NCI-H128 (cell line): ENCODE measurements at regions not wholly inside any gene's neighbourhood (a gene's known extent, or its start where the extent isn't known, plus 50 kb on each side); places are given as distances from the start of the nearest gene placed in this dataset.

Experiments used
- DNase-seq: peaks from one replicate; lab custom pipeline; 2025; ENCODE audit not compliant: unreplicated experiment; lab: John Stamatoyannopoulos, UW

GRCh38 chr16:72285324-72285723 is 113.4 kb upstream of the PMFBP1 start:
- no peak for DNase-seq

GRCh38 chr16:72284042-72284789 is 112.3 kb upstream of the PMFBP1 start:
- DNase-seq, result no peak

GRCh38 chr16:72282362-72282761 is 110.4 kb upstream of the PMFBP1 start:
- DNase-seq, result no peak

- no peak for DNase-seq
Observed at GRCh38 chr16:72278301-72278700, 106.3 kb upstream of the PMFBP1 start.

GRCh38 chr16:72277749-72278148 is 105.8 kb upstream of the PMFBP1 start:
- no peak for DNase-seq

GRCh38 chr16:72271699-72272240 is 99.8 kb upstream of the PMFBP1 start:
- DNase-seq, result no peak

GRCh38 chr16:72270531-72270930 is 98.6 kb upstream of the PMFBP1 start:
- no peak for DNase-seq

- DNase-seq, result no peak
Observed at GRCh38 chr16:72266836-72267235, 94.9 kb upstream of the PMFBP1 start.

GRCh38 chr16:72264771-72265170 is 92.8 kb upstream of the PMFBP1 start:
- DNase-seq, result no peak

- DNase-seq, result no peak
Observed at GRCh38 chr16:72262711-72263110, 90.8 kb upstream of the PMFBP1 start.

- DNase-seq, result no peak
Observed at GRCh38 chr16:72261127-72261526, 89.2 kb upstream of the PMFBP1 start.

GRCh38 chr16:72256398-72257066 is 84.6 kb upstream of the PMFBP1 start:
- DNase-seq, result no peak

- no peak for DNase-seq
Observed at GRCh38 chr16:72255786-72256185, 83.8 kb upstream of the PMFBP1 start.

- no peak for DNase-seq
Observed at GRCh38 chr16:72247821-72248253, 75.9 kb upstream of the PMFBP1 start.

- DNase-seq, result no peak
Observed at GRCh38 chr16:72246423-72246822, 74.5 kb upstream of the PMFBP1 start.

- DNase-seq, result no peak
Observed at GRCh38 chr16:72244853-72245252, 72.9 kb upstream of the PMFBP1 start.

GRCh38 chr16:72243621-72244020 is 71.7 kb upstream of the PMFBP1 start:
- DNase-seq, result no peak

GRCh38 chr16:72242757-72243156 is 70.8 kb upstream of the PMFBP1 start:
- DNase-seq, result no peak

- DNase-seq, result no peak
Observed at GRCh38 chr16:72241930-72242329, 70.0 kb upstream of the PMFBP1 start.

- no peak for DNase-seq
Observed at GRCh38 chr16:72241008-72241407, 69.1 kb upstream of the PMFBP1 start.

GRCh38 chr16:72240466-72240865 is 68.5 kb upstream of the PMFBP1 start:
- no peak for DNase-seq

GRCh38 chr16:72236866-72237265 is 64.9 kb upstream of the PMFBP1 start:
- DNase-seq, result no peak
